Cardiac fibroblast (primary cell): ENCODE measurements at regions not wholly inside any gene's neighbourhood (a gene's known extent, or its start where the extent isn't known, plus 50 kb on each side); places are given as distances from the start of the nearest gene placed in this dataset.

Experiments
- DNase-seq, 2 donors: peaks; one replicate each; pipeline versions ENCODE4 v3.0.0 to v3.0.0-alpha.2; 2010; ENCODE audit warnings: low read depth in 2 of 2
- H3K4me3 ChIP-seq, 2 donors: replicated peaks in 1 of 2; 1 replicate in 1 of 2; 2 replicates in 1 of 2; pipeline ENCODE4 v1.5.1; 2011; ENCODE audit warnings: low read depth in 2 of 2, low read length in 2 of 2, mild to moderate bottlenecking in 2 of 2, moderate library complexity in 1 of 2
- CTCF ChIP-seq: IDR thresholded peaks from one replicate; pipeline ENCODE4 v1.5.1; 2011; ENCODE audit warnings: low read depth, mild to moderate bottlenecking, low read length, inconsistent platforms

GRCh38 chr3:80096909-80097308, 329.1 kb upstream of the ROBO1 start:
- no peak for TF ChIP-seq CTCF
- H3K4me3 ChIP-seq: no peak overlapping the region
- no peak for DNase-seq

DNA sequence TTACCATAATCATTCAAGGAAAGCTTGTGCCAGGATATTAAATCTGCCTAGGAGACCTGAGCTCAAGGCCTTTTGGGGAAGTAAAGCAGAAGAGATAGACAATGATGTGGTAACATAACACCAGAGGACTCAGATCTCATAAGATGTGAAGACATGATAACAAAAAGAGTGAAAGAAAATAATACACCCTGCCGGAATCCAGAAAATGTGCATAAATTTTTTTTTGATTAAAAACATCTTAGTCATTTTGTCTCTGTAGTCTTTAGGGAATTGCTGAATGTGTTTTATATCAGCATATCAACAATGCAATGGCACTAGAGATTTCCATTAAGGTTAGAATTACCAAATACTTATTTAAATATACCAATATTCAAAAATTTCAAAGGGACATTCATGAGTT, 326.8 kb upstream of the ROBO1 start:
- peak in 1 of 2 donors; percentile 21 for DNase-seq
- TF ChIP-seq CTCF: no peak
- no peak overlapping the region for H3K4me3 ChIP-seq

DNA sequence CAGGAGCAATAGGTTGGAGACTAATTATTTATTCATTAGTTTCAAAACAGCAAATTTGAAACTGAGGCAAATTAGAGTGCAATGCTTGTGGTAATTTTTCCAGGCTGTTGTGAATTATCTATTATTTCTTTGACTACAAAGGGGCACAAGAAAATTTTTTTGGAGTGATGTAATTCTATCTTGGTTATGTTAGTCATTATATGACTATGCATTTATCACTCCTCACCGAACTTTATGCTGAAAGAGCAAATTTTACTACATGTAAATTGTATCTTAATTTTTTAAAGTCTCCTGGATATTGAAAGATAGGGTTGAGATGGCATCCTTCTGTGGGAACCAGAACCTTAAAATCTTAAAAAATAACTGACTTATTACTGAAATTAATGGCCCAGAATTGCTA, 320.0 kb upstream of the ROBO1 start:
- peak; percentile 40 to 51 for DNase-seq
- no peak overlapping the region for H3K4me3 ChIP-seq
- TF ChIP-seq CTCF: no peak

GRCh38 chr3:80086426-80086825, 318.6 kb upstream of the ROBO1 start:
- DNase-seq: no peak
- TF ChIP-seq CTCF: no peak
- H3K4me3 ChIP-seq: no peak overlapping the region

GRCh38 chr3:80079886-80080285, 312.1 kb upstream of the ROBO1 start:
- no peak for TF ChIP-seq CTCF
- no peak for DNase-seq
- H3K4me3 ChIP-seq: no peak overlapping the region

DNA sequence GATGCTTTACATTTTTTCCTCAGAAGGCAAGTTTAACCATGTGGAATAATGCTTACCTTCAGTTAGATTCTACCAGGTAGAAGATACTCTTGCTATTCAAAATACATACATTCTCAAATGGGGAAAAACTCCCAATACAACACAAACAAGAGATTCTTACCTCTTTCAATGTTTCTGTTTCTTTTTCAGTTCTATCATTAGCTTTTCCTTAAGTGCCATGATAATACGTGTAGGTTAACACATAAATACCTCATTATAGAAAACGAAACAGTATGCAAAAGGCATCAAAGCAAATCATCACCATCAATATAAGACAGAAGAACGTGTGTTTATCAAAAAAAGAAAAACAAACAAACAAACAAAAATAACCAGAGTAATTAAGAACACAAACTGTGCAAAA, 300.7 kb upstream of the ROBO1 start:
- no peak for DNase-seq
- no peak overlapping the region for H3K4me3 ChIP-seq
- no peak for TF ChIP-seq CTCF

GRCh38 chr3:80063535-80063934, 295.7 kb upstream of the ROBO1 start:
- H3K4me3 ChIP-seq: no peak overlapping the region
- TF ChIP-seq CTCF: no peak

More at GRCh38 chr3:80063535-80063934, 295.7 kb upstream of the ROBO1 start:
- DNase-seq: no peak
